ENCODE measurements at regions not wholly inside any gene's neighbourhood (a gene's known extent, or its start where the extent isn't known, plus 50 kb on each side); places are given as distances from the start of the nearest gene placed in this dataset.

DNA sequence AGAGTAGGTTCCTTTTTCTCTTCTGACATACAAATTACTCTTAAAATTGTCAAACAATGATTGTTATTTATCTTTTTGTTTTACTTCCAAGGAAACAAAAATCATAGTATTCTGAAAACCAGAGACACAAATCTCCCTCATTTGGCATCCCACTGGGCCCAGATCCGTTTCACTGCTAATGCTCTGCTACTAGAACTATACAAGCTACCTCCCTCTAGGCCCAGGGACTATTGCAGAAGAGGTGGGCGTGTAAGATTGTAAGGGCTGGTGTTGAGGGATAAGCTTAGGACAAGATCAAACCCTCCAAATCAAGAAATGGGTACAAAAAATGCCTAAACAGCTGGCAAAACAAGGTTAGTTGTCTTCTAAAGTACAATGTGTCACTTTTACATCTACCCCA lies 928.9 kb upstream of the CDH10 start:
- no peak for DNase-seq
- POLR2A ChIA-PET, result no interaction called here
- CTCF ChIA-PET, result no interaction called here

More for the DNA sequence above, 928.9 kb upstream of the CDH10 start:
- H3F3A ChIP-seq (replicated peaks; ENCODE audit: insufficient read depth), result no peaks in the 10 kb centered on the region
- no peaks in the 10 kb centered on the region for H3K36me3 ChIP-seq (replicated peaks in 1 of 2; ENCODE audit: control insufficient read depth in 1 of 2, insufficient read depth in 2 of 2, low read length in 1 of 2)
- no peak overlapping the region for H3K4me2 ChIP-seq
- no peaks in the 10 kb centered on the region for H3K9me2 ChIP-seq
- WGBS (ENCODE audit: low lambda C conversion rate), result 1% methylated on average over 2 of the region's 2 CpGs
- H2AFZ ChIP-seq (ENCODE audit: low read depth), result no peak overlapping the region
- H4K20me1 ChIP-seq (ENCODE audit: insufficient read depth), result no peaks in the 10 kb centered on the region
- no peaks in the 10 kb centered on the region for H3K79me2 ChIP-seq (ENCODE audit: insufficient read depth)
- no peak for TF ChIP-seq FOXJ3 (CRISPR knock-in tag; IDR thresholded peaks at IDR 0.05)
- no peak for TF ChIP-seq TAF1 (IDR thresholded peaks at IDR 0.05; ENCODE audit: borderline replicate concordance, low read depth, low read length)
- TF ChIP-seq, protein P1, sequence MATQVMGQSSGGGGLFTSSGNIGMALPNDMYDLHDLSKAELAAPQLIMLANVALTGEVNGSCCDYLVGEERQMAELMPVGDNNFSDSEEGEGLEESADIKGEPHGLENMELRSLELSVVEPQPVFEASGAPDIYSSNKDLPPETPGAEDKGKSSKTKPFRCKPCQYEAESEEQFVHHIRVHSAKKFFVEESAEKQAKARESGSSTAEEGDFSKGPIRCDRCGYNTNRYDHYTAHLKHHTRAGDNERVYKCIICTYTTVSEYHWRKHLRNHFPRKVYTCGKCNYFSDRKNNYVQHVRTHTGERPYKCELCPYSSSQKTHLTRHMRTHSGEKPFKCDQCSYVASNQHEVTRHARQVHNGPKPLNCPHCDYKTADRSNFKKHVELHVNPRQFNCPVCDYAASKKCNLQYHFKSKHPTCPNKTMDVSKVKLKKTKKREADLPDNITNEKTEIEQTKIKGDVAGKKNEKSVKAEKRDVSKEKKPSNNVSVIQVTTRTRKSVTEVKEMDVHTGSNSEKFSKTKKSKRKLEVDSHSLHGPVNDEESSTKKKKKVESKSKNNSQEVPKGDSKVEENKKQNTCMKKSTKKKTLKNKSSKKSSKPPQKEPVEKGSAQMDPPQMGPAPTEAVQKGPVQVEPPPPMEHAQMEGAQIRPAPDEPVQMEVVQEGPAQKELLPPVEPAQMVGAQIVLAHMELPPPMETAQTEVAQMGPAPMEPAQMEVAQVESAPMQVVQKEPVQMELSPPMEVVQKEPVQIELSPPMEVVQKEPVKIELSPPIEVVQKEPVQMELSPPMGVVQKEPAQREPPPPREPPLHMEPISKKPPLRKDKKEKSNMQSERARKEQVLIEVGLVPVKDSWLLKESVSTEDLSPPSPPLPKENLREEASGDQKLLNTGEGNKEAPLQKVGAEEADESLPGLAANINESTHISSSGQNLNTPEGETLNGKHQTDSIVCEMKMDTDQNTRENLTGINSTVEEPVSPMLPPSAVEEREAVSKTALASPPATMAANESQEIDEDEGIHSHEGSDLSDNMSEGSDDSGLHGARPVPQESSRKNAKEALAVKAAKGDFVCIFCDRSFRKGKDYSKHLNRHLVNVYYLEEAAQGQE (IDR thresholded peaks at IDR 0.05; ENCODE audit: low read depth, low read length), result no peak
- no peak for TF ChIP-seq NRF1 (IDR thresholded peaks at IDR 0.05; ENCODE audit: low read depth, low read length)
- TF ChIP-seq USF2 (IDR thresholded peaks at IDR 0.05; ENCODE audit: borderline replicate concordance, low read depth, low read length), result no peak
- TF ChIP-seq, protein P2, sequence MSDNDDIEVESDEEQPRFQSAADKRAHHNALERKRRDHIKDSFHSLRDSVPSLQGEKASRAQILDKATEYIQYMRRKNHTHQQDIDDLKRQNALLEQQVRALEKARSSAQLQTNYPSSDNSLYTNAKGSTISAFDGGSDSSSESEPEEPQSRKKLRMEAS (IDR thresholded peaks at IDR 0.05; ENCODE audit: low read depth), result no peak
- TF ChIP-seq RAD21 (IDR thresholded peaks at IDR 0.05; ENCODE audit: low read length), result no peak
- TF ChIP-seq GABPA (IDR thresholded peaks at IDR 0.05; ENCODE audit: low read depth), result no peak
- no peak for TF ChIP-seq EZH2phosphoT487 (IDR thresholded peaks at IDR 0.05; ENCODE audit: borderline replicate concordance, low read depth)
- TF ChIP-seq CHD2 (IDR thresholded peaks at IDR 0.05; ENCODE audit: low read length, partially characterized antibody), result no peak
- TF ChIP-seq TCF12 (IDR thresholded peaks at IDR 0.05), result no peak
- TF ChIP-seq NFIC (IDR thresholded peaks at IDR 0.05; ENCODE audit: borderline replicate concordance), result no peak
- no peak for TF ChIP-seq FOSL2 (IDR thresholded peaks at IDR 0.05; ENCODE audit: borderline replicate concordance, low read depth)
- no peak for TF ChIP-seq CTCF (IDR thresholded peaks at IDR 0.05)
- TF ChIP-seq ELF1 (IDR thresholded peaks at IDR 0.05), result no peak
- TF ChIP-seq, protein P3, sequence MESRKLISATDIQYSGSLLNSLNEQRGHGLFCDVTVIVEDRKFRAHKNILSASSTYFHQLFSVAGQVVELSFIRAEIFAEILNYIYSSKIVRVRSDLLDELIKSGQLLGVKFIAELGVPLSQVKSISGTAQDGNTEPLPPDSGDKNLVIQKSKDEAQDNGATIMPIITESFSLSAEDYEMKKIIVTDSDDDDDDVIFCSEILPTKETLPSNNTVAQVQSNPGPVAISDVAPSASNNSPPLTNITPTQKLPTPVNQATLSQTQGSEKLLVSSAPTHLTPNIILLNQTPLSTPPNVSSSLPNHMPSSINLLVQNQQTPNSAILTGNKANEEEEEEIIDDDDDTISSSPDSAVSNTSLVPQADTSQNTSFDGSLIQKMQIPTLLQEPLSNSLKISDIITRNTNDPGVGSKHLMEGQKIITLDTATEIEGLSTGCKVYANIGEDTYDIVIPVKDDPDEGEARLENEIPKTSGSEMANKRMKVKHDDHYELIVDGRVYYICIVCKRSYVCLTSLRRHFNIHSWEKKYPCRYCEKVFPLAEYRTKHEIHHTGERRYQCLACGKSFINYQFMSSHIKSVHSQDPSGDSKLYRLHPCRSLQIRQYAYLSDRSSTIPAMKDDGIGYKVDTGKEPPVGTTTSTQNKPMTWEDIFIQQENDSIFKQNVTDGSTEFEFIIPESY (IDR thresholded peaks at IDR 0.05; ENCODE audit: borderline replicate concordance, low read depth), result no peak
- no peak for TF ChIP-seq EP300 (IDR thresholded peaks at IDR 0.05; ENCODE audit: borderline replicate concordance in 1 of 2, low read depth in 1 of 2, low read length in 1 of 2)
- H3K27ac ChIP-seq (ENCODE audit: low read depth in 2 of 2, low read length in 1 of 2), result no peak overlapping the region
- no peaks in the 10 kb centered on the region for H3K27me3 ChIP-seq (ENCODE audit: insufficient read depth)
- H3K9ac ChIP-seq, result no peak overlapping the region
- no peaks in the 10 kb centered on the region for H3K9me3 ChIP-seq
- no peak overlapping the region for H3K4me3 ChIP-seq (ENCODE audit: low read depth in 2 of 2, low read length in 1 of 2)
- no peaks in the 10 kb centered on the region for H3K4me1 ChIP-seq (ENCODE audit: control insufficient read depth in 1 of 2, insufficient read depth in 2 of 2, low read depth in 1 of 2, low read length in 1 of 2)

Measured in SK-N-SH (cell line).